BLaER1 (cell line): ENCODE measurements at regions not wholly inside any gene's neighbourhood (a gene's known extent, or its start where the extent isn't known, plus 50 kb on each side); places are given as distances from the start of the nearest gene placed in this dataset.

ENCODE experiments used
- H3K27ac ChIP-seq: shearing (Covaris generic); formaldehyde crosslinking; 2 replicates; pipeline ENCODE4 v1.8.1; 2022
- H3K27me3 ChIP-seq: shearing (Covaris generic); formaldehyde crosslinking; 2 replicates; pipeline ENCODE4 v1.8.1; 2022
- H3K36me3 ChIP-seq: shearing (Covaris generic); formaldehyde crosslinking; 2 replicates; pipeline ENCODE4 v1.8.1; 2022
- H3K4me1 ChIP-seq: shearing (Covaris generic); formaldehyde crosslinking; 2 replicates; pipeline ENCODE4 v1.8.1; 2022
- H3K4me2 ChIP-seq: shearing (Covaris generic); formaldehyde crosslinking; 2 replicates; pipeline ENCODE4 v1.8.1; 2022
- H3K4me3 ChIP-seq: shearing (Covaris generic); formaldehyde crosslinking; 2 replicates; pipeline ENCODE4 v1.8.1; 2022
- H3K9ac ChIP-seq: shearing (Covaris generic); formaldehyde crosslinking; 2 replicates; pipeline ENCODE4 v1.8.1; 2022
- H3K9me3 ChIP-seq: shearing (Covaris generic); formaldehyde crosslinking; 2 replicates; pipeline ENCODE4 v1.8.1; 2022
- H4K20me1 ChIP-seq: shearing (Covaris generic); formaldehyde crosslinking; 2 replicates; pipeline ENCODE4 v1.8.1; 2022
- Cebpa-rat ChIP-seq: shearing (Covaris generic); IDR thresholded peaks from 2 replicates; pipeline ENCODE4 v1.8.1; 2022

DNA sequence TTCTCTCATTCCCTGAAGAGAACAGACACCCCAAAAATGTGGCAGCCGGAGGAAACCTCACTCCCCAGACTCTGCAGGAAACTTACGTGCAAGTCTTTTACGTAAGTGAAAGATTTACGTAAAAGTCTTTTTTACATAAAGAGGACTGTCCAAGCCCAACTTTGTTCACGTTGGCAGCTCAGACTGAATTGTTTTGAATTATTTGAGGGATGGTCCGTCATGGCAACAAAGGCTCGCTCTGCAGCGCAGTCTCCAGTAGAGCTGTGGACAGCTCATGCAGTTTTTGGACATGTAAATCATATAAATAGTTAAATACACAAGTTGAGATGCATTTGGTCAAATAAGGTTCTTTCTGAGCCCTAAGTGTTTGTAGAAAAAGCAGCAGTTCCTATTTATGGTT lies 394.8 kb downstream of the QKI start:
- TF ChIP-seq Cebpa-rat, result no peak
- Histone ChIP-seq H3K4me3 (no peak overlapping the region), H3K4me2 (no peak overlapping the region), H3K9ac (no peak overlapping the region), H3K9me3 (no peaks in the 10 kb centered on the region), H3K36me3 (no peaks in the 10 kb centered on the region), H3K27me3 (no peaks in the 10 kb centered on the region), H3K4me1 (peaks cover 16% of the 10 kb centered on the region), H4K20me1 (no peaks in the 10 kb centered on the region), H3K27ac (no peak overlapping the region)

DNA sequence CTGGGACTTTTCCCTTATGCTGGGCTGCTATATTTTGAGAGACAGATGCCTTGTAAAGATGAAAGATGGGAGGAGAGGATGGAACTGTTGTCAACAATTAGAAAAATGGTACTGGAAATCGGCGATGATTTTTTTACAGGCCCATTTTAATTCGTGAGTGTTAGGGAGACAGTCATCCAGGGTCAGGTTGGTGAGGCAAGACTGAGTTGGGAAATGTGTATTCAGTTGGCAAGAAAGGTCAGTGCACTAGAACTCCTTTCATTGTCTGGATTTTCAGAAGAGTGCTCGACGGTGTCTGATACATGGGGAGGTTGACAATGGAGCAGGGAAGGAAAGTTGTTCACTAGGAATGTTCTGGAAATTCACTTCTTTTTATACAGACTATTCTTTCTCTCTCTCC lies 394.4 kb downstream of the QKI start:
- no peaks in the 10 kb centered on the region for H4K20me1 ChIP-seq
- peaks cover 11% of the 10 kb centered on the region for H3K4me1 ChIP-seq
- TF ChIP-seq Cebpa-rat, result no peak
- no peaks in the 10 kb centered on the region for H3K9me3 ChIP-seq
- no peak overlapping the region for H3K9ac ChIP-seq
- H3K27me3 ChIP-seq, result no peaks in the 10 kb centered on the region
- H3K4me3 ChIP-seq, result no peak overlapping the region
- no peaks in the 10 kb centered on the region for H3K36me3 ChIP-seq
- no peak overlapping the region for H3K4me2 ChIP-seq
- H3K27ac ChIP-seq, result no peak overlapping the region

DNA sequence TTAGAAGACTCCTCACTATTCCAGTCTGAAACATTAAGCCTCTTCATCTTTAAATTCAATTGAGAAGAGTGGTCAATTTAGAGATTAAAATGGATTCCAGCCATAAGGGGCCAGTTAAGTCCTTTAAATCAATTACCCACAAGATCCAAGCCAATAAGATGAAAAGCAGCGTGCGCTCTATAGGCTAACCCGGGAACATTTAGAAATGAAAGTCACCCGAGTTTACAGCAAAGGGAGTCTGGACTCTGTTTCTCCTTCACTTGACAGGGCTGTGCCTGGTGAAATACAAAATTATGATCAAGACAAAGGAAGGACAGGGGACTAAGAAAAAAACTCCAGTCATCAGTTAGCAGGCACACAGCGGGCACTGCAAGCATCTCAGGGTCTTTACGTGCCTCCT lies 393.7 kb downstream of the QKI start:
- Histone ChIP-seq H3K9ac (no peak overlapping the region), H3K9me3 (no peaks in the 10 kb centered on the region), H3K27me3 (no peaks in the 10 kb centered on the region), H3K4me1 (peaks cover 4% of the 10 kb centered on the region), H4K20me1 (no peaks in the 10 kb centered on the region), H3K4me3 (no peak overlapping the region), H3K4me2 (no peak overlapping the region), H3K27ac (no peak overlapping the region), H3K36me3 (no peaks in the 10 kb centered on the region)
- no peak for TF ChIP-seq Cebpa-rat

DNA sequence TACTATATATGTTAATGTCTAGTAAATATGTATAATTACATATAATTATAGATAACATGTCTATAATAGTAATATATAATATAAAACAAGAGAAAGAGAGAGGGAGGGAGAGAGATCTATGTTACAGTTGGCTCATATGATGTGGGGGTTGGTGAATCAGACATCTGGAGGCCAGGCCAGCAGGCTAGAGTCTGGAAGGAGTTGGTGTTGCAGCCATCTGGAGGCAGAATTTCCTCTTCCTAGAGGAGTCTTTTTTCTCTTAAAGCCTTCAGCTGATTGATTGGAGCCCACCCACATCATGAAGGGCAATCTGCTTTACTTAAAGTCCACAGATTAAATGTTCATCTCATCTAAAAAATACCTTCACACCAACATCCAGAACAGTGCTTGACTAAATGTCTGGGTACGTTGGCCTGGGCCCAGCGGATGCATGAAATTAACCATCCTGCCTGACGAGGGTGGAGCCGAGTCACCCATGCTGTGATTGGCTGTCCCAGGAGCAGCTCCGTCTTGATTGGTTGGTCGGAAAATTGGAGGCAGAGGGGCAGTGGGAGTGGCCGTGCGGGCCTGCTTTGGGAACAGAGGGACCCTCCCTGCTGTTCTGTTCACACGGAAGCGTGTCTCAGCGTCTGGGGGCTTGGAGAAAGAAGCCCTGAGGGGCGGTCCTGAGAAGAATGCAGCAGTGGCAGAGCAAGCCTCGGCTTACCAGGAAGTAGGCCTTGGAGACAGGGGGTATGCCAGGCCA lies 392.4 kb downstream of the QKI start:
- Histone ChIP-seq H3K27me3 (no peaks in the 10 kb centered on the region), H4K20me1 (no peaks in the 10 kb centered on the region), H3K9me3 (no peaks in the 10 kb centered on the region), H3K27ac (no peak overlapping the region), H3K4me1 (no peaks in the 10 kb centered on the region), H3K36me3 (no peaks in the 10 kb centered on the region), H3K4me2 (no peak overlapping the region), H3K9ac (no peak overlapping the region), H3K4me3 (no peak overlapping the region)
- TF ChIP-seq Cebpa-rat, result no peak

DNA sequence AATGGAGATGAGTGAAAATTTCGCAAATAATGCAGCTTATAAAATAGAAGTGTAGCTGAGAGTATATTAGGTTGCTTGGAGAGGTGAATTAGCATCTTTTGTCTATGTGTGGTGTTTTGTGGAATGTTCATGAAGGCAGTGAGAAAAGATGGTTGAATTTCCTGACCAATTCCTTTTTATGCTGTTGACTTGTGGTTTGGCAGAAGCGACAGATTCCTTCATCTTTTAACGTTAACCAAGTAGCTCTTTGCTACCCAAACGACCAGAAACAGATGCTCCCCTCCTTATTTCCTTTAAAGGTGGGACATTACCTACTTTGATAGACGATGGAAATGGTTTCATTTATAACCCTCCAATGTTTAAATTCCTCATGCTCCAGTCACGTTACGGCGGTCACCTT lies 390.5 kb downstream of the QKI start:
- Histone ChIP-seq H3K4me1 (no peaks in the 10 kb centered on the region), H3K4me2 (no peak overlapping the region), H3K9ac (no peak overlapping the region), H3K4me3 (no peak overlapping the region), H3K9me3 (no peaks in the 10 kb centered on the region), H4K20me1 (no peaks in the 10 kb centered on the region), H3K36me3 (no peaks in the 10 kb centered on the region), H3K27ac (no peak overlapping the region), H3K27me3 (no peaks in the 10 kb centered on the region)
- TF ChIP-seq Cebpa-rat, result no peak

DNA sequence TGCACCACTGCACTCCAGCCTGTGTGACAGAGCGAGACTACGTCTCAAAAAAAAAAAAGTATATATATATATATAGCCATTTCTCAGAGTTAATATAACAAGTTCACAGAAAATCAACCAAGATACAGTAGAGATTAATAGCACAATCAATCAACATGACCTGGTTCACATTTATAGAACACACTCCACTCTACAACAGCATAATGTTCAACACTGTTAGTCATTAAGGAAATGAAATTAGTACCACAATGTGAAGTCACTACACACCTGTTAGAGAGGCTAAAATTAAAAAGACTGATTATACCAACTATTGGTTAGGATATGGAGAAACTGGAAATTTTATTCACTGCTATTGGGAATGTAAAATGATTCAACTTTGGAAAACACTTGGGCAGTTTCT lies 387.7 kb downstream of the QKI start:
- Histone ChIP-seq H3K4me1 (no peaks in the 10 kb centered on the region), H3K4me3 (no peak overlapping the region), H3K9me3 (peaks cover 5% of the 10 kb centered on the region; the same call in 1 of the 2 replicates), H3K27ac (no peak overlapping the region), H3K9ac (no peak overlapping the region), H3K36me3 (no peaks in the 10 kb centered on the region), H3K27me3 (no peaks in the 10 kb centered on the region), H4K20me1 (no peaks in the 10 kb centered on the region), H3K4me2 (no peak overlapping the region)
- no peak for TF ChIP-seq Cebpa-rat

DNA sequence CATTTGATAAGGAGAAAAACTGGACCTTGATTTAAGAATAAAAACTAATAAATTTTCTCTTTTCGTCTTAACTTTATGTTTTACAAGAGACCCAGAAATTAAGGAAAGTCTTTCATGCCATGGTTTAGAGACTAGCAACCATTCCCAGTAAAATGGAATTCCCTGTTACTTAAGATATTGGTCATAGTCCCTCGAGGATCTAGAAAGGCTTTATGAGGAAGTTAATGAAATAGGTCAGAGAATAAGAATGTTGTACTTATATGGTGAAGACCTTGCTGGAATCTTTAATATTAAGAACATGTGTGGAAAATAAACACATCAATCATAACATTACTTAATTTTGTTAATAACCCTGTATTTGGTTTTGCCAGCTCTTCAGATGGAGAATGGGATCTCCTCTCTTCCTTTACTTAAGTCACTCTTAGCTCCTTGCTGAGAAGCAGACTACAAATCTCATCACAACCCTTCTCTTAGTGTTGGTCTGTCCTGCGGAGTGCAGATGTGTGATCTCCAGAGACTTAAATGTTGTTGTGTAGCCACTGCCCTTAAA lies 382.9 kb downstream of the QKI start:
- H3K27me3 ChIP-seq, result no peaks in the 10 kb centered on the region
- H3K4me3 ChIP-seq, result no peak overlapping the region
- H3K9ac ChIP-seq, result no peak overlapping the region
- no peaks in the 10 kb centered on the region for H3K36me3 ChIP-seq
- no peak overlapping the region for H3K27ac ChIP-seq
- no peaks in the 10 kb centered on the region for H3K4me1 ChIP-seq
- no peak for TF ChIP-seq Cebpa-rat
- peaks cover 5% of the 10 kb centered on the region; the same call in 1 of the 2 replicates for H3K9me3 ChIP-seq
- no peaks in the 10 kb centered on the region for H4K20me1 ChIP-seq
- no peak overlapping the region for H3K4me2 ChIP-seq

DNA sequence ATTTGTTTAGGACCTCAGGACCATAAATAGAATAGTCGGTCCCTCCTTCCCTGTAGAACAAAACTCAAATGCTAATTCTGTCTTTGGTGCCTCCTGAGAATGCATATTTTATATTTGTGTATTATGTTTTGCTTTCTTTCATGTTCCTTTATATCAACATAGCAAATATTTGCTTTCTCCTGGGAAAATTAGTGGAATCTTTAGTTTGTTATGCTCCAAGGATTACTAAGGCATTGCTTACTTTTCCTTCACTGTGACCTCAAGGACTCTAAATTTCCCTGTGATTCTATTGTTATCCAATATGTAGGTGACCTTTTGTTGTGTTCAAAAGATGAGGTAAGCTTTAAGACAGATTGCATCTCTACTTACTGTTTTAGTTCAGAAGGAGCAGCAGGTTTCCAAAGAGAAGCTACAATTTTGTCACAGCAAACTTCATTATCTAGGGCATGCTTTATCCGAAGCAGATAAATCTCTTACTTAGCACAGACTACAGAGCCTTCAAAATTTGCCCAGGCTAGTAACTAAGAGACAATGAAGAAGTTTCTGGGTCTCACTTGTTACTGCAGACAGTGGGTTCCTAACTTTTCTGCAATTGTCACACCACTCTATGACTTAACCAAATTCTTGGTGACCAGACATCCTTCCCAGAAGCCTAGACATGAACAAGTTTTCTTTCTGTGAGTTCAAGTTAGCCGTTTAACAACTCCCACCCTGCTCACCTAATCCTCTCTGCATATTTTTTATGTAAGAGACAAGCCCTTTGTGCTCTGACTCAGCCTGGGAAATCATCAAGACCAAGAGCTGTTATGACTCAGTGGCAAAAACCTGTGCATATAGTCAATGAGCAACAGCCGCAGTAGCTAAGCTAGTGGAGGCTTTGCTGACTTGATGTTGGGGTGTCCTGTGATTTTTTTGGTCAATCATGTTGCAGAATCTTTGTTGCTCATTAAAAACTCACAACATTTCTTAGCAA lies 378.8 kb downstream of the QKI start:
- no peak overlapping the region for H3K27ac ChIP-seq
- no peak overlapping the region for H3K9ac ChIP-seq
- no peak overlapping the region for H3K4me2 ChIP-seq
- no peaks in the 10 kb centered on the region for H3K27me3 ChIP-seq
- no peaks in the 10 kb centered on the region for H3K4me1 ChIP-seq
- no peaks in the 10 kb centered on the region for H4K20me1 ChIP-seq
- H3K4me3 ChIP-seq, result no peak overlapping the region
- no peak for TF ChIP-seq Cebpa-rat
- no peaks in the 10 kb centered on the region for H3K36me3 ChIP-seq
- H3K9me3 ChIP-seq, result no peaks in the 10 kb centered on the region

DNA sequence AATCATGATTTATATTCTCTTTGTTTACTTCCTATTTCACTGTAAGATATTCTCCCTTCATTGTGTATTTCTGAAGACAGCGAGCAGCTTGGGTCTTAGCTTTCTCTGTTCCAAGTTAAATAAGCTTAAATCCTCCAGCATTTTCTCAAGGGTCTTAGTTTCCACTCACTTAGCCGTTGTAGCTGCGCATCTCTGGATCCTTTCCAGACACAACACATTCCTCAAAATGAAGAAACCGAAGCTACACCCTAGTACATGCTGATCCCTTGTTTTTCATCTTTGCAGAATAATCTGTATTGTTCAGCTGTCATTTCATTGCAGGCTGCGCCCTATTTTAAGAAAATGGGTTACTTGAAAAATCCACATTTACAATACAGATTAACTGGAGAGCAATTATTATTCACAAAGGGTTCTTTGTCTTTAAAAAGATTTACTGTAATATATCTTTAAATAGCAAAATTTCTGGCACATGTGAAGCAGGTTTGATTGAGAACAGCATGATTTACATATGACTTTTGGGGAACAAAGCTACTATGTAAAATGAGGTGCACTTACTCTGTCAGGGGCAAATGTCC lies 375.8 kb downstream of the QKI start:
- Histone ChIP-seq H3K36me3 (no peaks in the 10 kb centered on the region), H3K4me1 (no peaks in the 10 kb centered on the region), H3K27ac (no peak overlapping the region), H3K9ac (no peak overlapping the region), H3K9me3 (no peaks in the 10 kb centered on the region), H3K27me3 (no peaks in the 10 kb centered on the region), H4K20me1 (no peaks in the 10 kb centered on the region), H3K4me2 (no peak overlapping the region), H3K4me3 (no peak overlapping the region)
- TF ChIP-seq Cebpa-rat, result no peak
